Activated CD8-positive, alpha-beta memory T cell treated with anti-CD3 and anti-CD28 coated beads for 36 hours (primary cell): ENCODE measurements at regions not wholly inside any gene's neighbourhood (a gene's known extent, or its start where the extent isn't known, plus 50 kb on each side); places are given as distances from the start of the nearest gene placed in this dataset.
"Not testable (repeated sequence)": the region's sequence is repeated elsewhere in the genome, so short reads cannot be mapped to it uniquely, and the experiment has no call there.

Experiments
- CTCF ChIA-PET: fragments of 350-600 bp; sonication (Branson Sonifier 250); formaldehyde crosslinking; loops from one replicate; lab custom pipeline; 2021; ENCODE audit warnings: antibody characterized with exemption; lab: Charles Lee
- POLR2A ChIA-PET: fragments of 350-600 bp; sonication (Branson Sonifier 250); formaldehyde crosslinking; loops from one replicate; lab custom pipeline; 2021; ENCODE audit warnings: antibody characterized with exemption; lab: Charles Lee

- POLR2A ChIA-PET: no interaction called here
- CTCF ChIA-PET: no interaction called here
These were observed 303.9 kb upstream of the LRFN5 start for GRCh38 chr14:41302776-41303175.

DNA sequence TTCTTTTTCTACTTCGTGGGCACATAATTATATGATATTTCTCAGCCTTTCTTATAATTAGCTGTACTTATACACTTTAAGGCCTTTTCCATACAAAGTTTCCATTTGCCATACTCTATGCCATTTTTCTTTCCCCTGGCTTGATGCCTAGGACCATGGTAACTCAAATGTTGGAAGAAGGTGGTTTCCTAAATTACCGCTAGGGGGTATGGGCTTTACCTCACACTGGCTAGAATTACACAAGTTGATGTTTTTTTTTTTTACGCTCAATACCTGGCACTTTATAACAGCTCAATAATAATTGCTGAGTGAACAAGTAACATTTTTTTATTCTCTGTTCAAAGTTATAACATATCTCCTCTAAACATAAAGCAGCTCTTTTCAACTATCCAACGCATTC is 306.8 kb upstream of the LRFN5 start:
- ChIA-PET POLR2A (interaction anchor here (0.7 kb wide), 1 partner anchor 15 kb away, joined by 3 read pairs; no protein-coding TSS in a partner anchor), CTCF (no interaction called here)

- ChIA-PET POLR2A (no interaction called here), CTCF (no interaction called here)
These were observed 308.4 kb upstream of the LRFN5 start for GRCh38 chr14:41298328-41298690.

GRCh38 chr14:41297576-41298327 is 308.9 kb upstream of the LRFN5 start:
- CTCF ChIA-PET: no interaction called here
- POLR2A ChIA-PET: no interaction called here

DNA sequence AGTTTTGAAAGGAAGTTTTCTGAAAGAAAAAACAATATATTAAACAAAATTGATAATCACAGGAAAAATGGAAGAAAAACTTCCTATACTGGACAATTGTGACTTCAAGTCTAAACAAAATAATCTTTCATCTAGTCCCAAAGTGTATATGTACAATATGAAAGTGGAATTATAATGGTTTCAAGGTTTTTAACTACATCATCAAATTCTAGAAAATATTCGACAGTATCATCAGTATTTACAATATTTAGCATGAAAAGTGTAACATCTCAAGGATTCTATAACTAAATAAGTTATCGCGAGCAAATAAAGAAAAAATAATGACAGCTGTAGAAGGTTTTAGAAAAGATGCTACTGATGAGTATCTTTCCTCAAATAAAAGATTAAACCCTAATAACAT is 310.9 kb upstream of the LRFN5 start:
- ChIA-PET POLR2A (no interaction called here), CTCF (no interaction called here)

DNA sequence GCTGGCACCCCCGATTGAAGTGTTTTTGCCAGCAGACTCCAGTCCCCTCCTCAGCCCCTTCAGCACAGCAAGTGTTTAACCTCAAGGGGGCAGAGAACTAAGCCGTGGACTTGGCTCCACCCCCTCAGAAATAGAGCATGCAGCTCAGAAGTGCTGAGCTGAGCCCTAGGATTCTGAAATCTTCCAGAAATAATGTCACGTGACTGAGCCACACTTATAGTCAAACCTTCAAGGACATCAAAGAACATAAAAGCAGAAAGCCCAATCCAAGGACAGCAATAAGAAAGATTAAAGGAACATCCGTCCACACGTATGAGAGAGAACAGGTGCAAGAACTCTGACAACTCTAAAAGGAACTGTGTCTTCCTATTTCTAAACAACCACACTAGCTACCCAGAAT is 317.7 kb upstream of the LRFN5 start:
- ChIA-PET POLR2A (no interaction called here), CTCF (no interaction called here)

- ChIA-PET POLR2A (no interaction called here), CTCF (no interaction called here)
These were observed 321.4 kb upstream of the LRFN5 start for GRCh38 chr14:41285186-41285748.

- ChIA-PET POLR2A (no interaction called here), CTCF (no interaction called here)
These were observed 325.9 kb upstream of the LRFN5 start for GRCh38 chr14:41280745-41281144.

GRCh38 chr14:41277450-41277849 is 329.2 kb upstream of the LRFN5 start:
- ChIA-PET POLR2A (no interaction called here), CTCF (no interaction called here)

DNA sequence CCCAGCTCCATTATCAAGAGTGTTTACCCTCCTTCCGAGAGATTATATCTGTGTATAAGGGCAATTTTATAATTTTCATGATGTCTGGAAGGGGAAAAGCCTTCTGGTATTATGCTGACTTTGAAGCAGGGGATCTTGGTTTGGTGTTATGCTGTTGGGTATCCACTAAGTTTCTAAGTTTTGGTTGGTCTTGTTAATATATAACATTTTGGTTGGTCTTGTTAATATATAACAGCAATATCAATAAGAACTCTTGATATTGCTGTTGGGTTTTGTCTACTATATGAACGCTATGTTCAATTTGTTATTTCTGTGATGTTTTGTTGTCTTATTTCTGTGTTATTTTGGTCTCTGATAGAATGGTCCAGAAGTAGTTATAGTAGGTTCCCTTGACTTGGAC is 349.2 kb upstream of the LRFN5 start:
- CTCF ChIA-PET: no interaction called here
- POLR2A ChIA-PET: no interaction called here

DNA sequence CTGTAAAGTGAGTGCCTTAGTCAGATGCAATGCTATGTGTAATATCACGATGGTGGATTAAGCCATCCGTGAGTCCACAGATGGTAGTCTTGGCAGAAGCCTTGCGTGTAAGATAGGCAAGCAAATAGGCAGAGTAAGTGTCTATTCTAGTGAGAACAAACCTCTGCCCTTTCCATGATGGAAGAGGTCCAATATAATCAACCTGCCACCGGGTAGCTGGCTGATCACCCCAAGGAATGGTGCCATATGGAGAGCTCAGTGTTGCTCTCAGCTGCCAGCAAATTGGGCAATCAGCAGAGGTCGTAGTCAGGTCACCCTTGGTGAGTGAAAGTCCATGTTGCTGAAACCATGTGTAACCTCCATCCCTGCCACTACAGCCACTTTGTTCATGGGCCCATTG is 371.2 kb upstream of the LRFN5 start:
- CTCF ChIA-PET: no interaction called here
- POLR2A ChIA-PET: no interaction called here

DNA sequence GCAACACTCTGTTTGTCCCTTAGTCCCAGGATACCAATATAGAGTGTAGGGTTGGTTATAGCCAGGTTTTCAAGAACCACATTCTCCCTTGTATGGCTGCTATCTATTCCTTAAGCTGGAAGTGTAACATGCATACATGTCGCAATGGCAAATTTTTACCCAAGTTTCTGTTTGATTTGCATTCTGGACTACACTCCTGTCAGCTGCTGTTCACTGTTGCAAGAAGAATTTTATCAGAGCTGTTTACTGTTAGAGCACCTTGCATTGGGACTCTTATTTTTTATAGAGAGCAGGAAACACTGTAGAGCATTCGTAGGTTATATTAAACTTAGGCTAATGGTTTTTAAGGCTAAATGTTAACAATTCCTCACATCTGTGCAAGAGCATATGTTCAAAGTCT is 376.0 kb upstream of the LRFN5 start:
- CTCF ChIA-PET: no interaction called here
- POLR2A ChIA-PET: no interaction called here

GRCh38 chr14:41229824-41230223 is 376.9 kb upstream of the LRFN5 start:
- ChIA-PET CTCF (no interaction called here), POLR2A (no interaction called here)

DNA sequence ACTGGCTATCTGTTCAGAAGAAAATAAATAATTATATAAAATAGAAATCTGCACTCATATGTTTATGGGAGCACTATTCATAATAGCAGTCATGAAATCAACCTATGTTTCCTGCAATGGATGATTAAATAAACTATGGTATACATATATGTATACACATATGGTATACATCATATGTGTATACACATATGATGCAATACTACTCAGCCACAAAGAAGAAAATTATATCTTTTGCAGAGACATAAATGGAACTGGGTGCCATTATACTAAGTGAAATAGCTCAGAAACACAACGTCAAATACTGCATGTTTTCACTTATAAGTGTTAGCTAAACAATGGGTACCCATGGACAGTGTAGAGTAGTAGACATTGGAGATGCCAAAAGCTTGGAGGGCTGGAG is 381.2 kb upstream of the LRFN5 start:
- ChIA-PET CTCF (no interaction called here), POLR2A (no interaction called here)

DNA sequence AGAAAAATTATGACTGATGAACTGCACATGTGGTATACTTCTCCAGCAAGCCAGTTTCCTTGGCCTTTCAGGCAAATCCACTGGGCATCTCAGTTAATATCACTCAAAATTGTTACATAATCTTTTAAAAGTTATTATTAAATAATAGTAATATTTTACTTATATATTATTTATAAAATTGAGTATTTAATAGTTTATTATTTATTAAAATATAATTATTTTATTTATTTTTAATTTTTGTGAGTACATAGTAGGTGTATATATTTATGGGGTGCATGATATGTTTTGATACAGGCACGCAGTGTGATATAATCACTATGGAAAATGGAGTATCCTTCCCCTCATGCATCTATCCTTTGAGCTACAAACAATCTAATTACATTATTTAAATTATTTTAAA is 384.1 kb upstream of the LRFN5 start:
- ChIA-PET CTCF (no interaction called here), POLR2A (no interaction called here)

DNA sequence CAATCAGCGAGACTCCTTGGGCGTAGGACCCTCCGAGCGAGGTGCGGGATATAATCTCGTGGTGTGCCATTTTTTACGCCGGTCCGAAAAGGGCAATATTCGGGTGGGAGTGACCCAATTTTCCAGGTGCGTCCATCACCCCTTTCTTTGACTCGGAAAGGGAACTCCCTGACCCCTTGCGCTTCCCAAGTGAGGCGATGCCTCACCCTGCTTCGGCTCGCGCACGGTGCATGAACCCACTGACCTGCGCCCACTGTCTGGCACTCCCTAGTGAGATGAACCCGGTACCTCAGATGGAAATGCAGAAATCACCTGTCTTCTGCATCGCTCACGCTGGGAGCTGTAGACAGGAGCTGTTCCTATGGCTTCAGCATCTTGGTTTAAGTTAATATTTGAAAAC is 391.7 kb upstream of the LRFN5 start:
- POLR2A ChIA-PET, CTCF ChIA-PET: not testable (repeated sequence)

GRCh38 chr14:41201696-41202095 is 405.0 kb upstream of the LRFN5 start:
- ChIA-PET POLR2A (no interaction called here), CTCF (no interaction called here)

GRCh38 chr14:41187868-41188267 is 418.8 kb upstream of the LRFN5 start:
- POLR2A ChIA-PET: no interaction called here
- CTCF ChIA-PET: no interaction called here

DNA sequence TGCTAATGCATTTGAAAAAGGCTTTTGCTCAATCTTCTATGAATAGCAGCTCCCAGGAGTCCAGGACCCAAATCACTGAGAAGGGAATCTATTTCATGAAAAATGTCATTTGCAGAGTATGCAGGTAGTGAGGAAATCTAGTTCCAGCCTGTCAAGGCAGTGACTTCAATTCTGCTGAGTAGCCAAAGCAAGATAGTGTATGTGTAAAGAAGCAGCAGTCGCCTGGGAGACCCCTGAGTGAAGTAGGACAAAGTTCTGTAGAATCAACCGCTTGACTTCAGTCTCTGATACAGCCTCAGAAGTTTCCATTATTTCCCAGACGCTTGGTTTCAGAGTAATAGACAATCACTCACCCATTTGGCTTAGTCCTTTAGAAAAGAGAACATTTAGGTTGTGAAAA is 435.6 kb upstream of the LRFN5 start:
- CTCF ChIA-PET: no interaction called here

DNA sequence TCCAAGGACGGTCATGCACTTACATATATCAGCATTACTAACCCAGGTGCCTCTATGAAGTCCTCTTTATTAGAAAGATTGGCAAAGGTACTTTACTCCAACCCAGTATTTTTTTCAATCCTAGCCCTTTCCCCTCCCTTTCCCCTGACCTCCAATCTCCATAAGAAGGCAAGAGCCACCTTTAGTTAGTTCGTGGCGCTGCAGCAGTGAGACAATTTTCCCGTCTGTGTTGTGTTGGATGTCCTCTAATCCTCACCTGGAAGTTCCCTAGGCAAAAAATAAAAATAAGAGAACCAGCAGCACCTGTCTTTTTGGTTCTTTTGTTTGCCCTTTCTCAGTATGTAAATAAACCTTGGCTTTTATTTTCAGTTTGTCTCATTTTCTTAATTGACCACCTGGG is 439.6 kb upstream of the LRFN5 start:
- ChIA-PET POLR2A (no interaction called here), CTCF (no interaction called here)

More for the DNA sequence above, 435.6 kb upstream of the LRFN5 start:
- POLR2A ChIA-PET: no interaction called here

GRCh38 chr14:41154143-41154807 is 452.4 kb upstream of the LRFN5 start:
- ChIA-PET POLR2A (no interaction called here), CTCF (no interaction called here)
